HEK293 (cell line): ENCODE measurements at regions not wholly inside any gene's neighbourhood (a gene's known extent, or its start where the extent isn't known, plus 50 kb on each side); places are given as distances from the start of the nearest gene placed in this dataset.

Experiments
- KLF10 ChIP-seq: fragments of 450-650 bp; IDR thresholded peaks from 2 replicates; pipeline ENCODE4 v1.5.1; 2018; ENCODE audit warnings: missing biosample characterization, mild to moderate bottlenecking, missing genetic modification characterization
- SP2 ChIP-seq: fragments of 450-650 bp; formaldehyde crosslinking; IDR thresholded peaks from 2 replicates; pipeline ENCODE4 v1.5.1; 2016; ENCODE audit warnings: missing biosample characterization, missing genetic modification characterization
- SP3 ChIP-seq: fragments of 450-650 bp; formaldehyde crosslinking; IDR thresholded peaks from 2 replicates; pipeline ENCODE4 v1.5.1; 2016; ENCODE audit warnings: missing biosample characterization, missing genetic modification characterization
- YY1 ChIP-seq: fragments of 450-650 bp; formaldehyde crosslinking; IDR thresholded peaks from 2 replicates; pipeline ENCODE4 v1.5.1; 2018; ENCODE audit warnings: missing biosample characterization, missing genetic modification characterization
- ZNF10 ChIP-seq: fragments of 450-650 bp; formaldehyde crosslinking; IDR thresholded peaks from 2 replicates; pipeline ENCODE4 v1.5.1; 2017; ENCODE audit warnings: missing biosample characterization, missing genetic modification characterization
- ZNF561 ChIP-seq: fragments of 450-650 bp; IDR thresholded peaks from 2 replicates; pipeline ENCODE4 v1.5.1; 2018; ENCODE audit warnings: missing biosample characterization, missing genetic modification characterization, borderline replicate concordance
- TF ChIP-seq, protein P1 (sequence below): fragments of 450-650 bp; formaldehyde crosslinking; IDR thresholded peaks from 2 replicates; pipeline ENCODE4 v1.5.1; 2016; ENCODE audit warnings: missing biosample characterization, missing genetic modification characterization
- TF ChIP-seq, protein P2 (sequence below): fragments of 450-650 bp; formaldehyde crosslinking; IDR thresholded peaks from 2 replicates; pipeline ENCODE4 v1.5.1; 2016; ENCODE audit warnings: missing biosample characterization, missing genetic modification characterization
- TF ChIP-seq, protein P3 (sequence below): fragments of 450-650 bp; formaldehyde crosslinking; IDR thresholded peaks from 2 replicates; pipeline ENCODE4 v1.5.1; 2017; ENCODE audit warnings: missing biosample characterization, missing genetic modification characterization
- TF ChIP-seq, protein P4 (sequence below): fragments of 450-650 bp; formaldehyde crosslinking; IDR thresholded peaks from 2 replicates; pipeline ENCODE4 v1.5.1; 2016; ENCODE audit warnings: missing biosample characterization, missing genetic modification characterization
- TF ChIP-seq, protein P5 (sequence below): fragments of 450-650 bp; formaldehyde crosslinking; IDR thresholded peaks from 2 replicates; pipeline ENCODE4 v1.5.1; 2016; ENCODE audit warnings: missing biosample characterization, missing genetic modification characterization, low read depth

DNA sequence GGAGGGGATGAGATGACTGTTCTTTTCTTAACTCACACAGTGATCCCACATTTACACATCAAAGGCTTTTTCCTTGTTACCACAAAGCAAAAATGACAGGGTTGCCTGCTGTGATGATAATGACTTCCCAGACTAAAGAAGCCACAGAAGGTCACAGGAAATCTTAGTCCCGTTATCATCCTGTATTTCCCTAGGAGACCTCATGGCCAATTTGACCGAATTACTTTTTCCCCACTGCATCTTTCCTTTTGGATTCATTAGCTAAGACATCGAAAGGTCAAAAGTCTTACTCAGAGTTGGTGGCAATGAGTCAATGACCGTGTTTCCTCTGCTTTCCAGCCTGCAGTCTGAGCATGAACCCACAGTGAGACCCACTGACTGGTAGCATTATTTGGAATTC lies 130.1 kb upstream of the INHBA start:
- TF ChIP-seq, protein P1, sequence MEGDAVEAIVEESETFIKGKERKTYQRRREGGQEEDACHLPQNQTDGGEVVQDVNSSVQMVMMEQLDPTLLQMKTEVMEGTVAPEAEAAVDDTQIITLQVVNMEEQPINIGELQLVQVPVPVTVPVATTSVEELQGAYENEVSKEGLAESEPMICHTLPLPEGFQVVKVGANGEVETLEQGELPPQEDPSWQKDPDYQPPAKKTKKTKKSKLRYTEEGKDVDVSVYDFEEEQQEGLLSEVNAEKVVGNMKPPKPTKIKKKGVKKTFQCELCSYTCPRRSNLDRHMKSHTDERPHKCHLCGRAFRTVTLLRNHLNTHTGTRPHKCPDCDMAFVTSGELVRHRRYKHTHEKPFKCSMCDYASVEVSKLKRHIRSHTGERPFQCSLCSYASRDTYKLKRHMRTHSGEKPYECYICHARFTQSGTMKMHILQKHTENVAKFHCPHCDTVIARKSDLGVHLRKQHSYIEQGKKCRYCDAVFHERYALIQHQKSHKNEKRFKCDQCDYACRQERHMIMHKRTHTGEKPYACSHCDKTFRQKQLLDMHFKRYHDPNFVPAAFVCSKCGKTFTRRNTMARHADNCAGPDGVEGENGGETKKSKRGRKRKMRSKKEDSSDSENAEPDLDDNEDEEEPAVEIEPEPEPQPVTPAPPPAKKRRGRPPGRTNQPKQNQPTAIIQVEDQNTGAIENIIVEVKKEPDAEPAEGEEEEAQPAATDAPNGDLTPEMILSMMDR (tag by site-specific recombination) = no peak
- no peak for TF ChIP-seq YY1
- TF ChIP-seq SP2 (tag by site-specific recombination) = no peak
- no peak for TF ChIP-seq ZNF10
- TF ChIP-seq SP3 (tag by site-specific recombination) = no peak
- TF ChIP-seq KLF10 (tag by site-specific recombination) = no peak
- no peak for TF ChIP-seq ZNF561 (tag by site-specific recombination)
- TF ChIP-seq, protein P2, sequence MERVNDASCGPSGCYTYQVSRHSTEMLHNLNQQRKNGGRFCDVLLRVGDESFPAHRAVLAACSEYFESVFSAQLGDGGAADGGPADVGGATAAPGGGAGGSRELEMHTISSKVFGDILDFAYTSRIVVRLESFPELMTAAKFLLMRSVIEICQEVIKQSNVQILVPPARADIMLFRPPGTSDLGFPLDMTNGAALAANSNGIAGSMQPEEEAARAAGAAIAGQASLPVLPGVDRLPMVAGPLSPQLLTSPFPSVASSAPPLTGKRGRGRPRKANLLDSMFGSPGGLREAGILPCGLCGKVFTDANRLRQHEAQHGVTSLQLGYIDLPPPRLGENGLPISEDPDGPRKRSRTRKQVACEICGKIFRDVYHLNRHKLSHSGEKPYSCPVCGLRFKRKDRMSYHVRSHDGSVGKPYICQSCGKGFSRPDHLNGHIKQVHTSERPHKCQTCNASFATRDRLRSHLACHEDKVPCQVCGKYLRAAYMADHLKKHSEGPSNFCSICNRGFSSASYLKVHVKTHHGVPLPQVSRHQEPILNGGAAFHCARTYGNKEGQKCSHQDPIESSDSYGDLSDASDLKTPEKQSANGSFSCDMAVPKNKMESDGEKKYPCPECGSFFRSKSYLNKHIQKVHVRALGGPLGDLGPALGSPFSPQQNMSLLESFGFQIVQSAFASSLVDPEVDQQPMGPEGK (tag by site-specific recombination) = no peak
- TF ChIP-seq, protein P3, sequence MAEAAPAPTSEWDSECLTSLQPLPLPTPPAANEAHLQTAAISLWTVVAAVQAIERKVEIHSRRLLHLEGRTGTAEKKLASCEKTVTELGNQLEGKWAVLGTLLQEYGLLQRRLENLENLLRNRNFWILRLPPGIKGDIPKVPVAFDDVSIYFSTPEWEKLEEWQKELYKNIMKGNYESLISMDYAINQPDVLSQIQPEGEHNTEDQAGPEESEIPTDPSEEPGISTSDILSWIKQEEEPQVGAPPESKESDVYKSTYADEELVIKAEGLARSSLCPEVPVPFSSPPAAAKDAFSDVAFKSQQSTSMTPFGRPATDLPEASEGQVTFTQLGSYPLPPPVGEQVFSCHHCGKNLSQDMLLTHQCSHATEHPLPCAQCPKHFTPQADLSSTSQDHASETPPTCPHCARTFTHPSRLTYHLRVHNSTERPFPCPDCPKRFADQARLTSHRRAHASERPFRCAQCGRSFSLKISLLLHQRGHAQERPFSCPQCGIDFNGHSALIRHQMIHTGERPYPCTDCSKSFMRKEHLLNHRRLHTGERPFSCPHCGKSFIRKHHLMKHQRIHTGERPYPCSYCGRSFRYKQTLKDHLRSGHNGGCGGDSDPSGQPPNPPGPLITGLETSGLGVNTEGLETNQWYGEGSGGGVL (tag by site-specific recombination) = no peak
- TF ChIP-seq, protein P4, sequence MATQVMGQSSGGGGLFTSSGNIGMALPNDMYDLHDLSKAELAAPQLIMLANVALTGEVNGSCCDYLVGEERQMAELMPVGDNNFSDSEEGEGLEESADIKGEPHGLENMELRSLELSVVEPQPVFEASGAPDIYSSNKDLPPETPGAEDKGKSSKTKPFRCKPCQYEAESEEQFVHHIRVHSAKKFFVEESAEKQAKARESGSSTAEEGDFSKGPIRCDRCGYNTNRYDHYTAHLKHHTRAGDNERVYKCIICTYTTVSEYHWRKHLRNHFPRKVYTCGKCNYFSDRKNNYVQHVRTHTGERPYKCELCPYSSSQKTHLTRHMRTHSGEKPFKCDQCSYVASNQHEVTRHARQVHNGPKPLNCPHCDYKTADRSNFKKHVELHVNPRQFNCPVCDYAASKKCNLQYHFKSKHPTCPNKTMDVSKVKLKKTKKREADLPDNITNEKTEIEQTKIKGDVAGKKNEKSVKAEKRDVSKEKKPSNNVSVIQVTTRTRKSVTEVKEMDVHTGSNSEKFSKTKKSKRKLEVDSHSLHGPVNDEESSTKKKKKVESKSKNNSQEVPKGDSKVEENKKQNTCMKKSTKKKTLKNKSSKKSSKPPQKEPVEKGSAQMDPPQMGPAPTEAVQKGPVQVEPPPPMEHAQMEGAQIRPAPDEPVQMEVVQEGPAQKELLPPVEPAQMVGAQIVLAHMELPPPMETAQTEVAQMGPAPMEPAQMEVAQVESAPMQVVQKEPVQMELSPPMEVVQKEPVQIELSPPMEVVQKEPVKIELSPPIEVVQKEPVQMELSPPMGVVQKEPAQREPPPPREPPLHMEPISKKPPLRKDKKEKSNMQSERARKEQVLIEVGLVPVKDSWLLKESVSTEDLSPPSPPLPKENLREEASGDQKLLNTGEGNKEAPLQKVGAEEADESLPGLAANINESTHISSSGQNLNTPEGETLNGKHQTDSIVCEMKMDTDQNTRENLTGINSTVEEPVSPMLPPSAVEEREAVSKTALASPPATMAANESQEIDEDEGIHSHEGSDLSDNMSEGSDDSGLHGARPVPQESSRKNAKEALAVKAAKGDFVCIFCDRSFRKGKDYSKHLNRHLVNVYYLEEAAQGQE (tag by site-specific recombination) = no peak
- TF ChIP-seq, protein P5, sequence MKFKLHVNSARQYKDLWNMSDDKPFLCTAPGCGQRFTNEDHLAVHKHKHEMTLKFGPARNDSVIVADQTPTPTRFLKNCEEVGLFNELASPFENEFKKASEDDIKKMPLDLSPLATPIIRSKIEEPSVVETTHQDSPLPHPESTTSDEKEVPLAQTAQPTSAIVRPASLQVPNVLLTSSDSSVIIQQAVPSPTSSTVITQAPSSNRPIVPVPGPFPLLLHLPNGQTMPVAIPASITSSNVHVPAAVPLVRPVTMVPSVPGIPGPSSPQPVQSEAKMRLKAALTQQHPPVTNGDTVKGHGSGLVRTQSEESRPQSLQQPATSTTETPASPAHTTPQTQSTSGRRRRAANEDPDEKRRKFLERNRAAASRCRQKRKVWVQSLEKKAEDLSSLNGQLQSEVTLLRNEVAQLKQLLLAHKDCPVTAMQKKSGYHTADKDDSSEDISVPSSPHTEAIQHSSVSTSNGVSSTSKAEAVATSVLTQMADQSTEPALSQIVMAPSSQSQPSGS = no peak
